LoVo (cell line): ENCODE measurements at regions not wholly inside any gene's neighbourhood (a gene's known extent, or its start where the extent isn't known, plus 50 kb on each side); places are given as distances from the start of the nearest gene placed in this dataset.
"Not testable (repeated sequence)": the region's sequence is repeated elsewhere in the genome, so short reads cannot be mapped to it uniquely, and the experiment has no call there.

ENCODE experiments used
- DNase-seq: peaks from one replicate; pipeline ENCODE4 v3.0.0-alpha.2; 2016; ENCODE audit warnings: low spot score

- DNase-seq = peak; percentile 6
Observed at GRCh38 chr4:170990989-170991589, 822.1 kb upstream of the GALNTL6 start.

- DNase-seq = no peak
Observed at GRCh38 chr4:170988446-170988845, 824.8 kb upstream of the GALNTL6 start.

GRCh38 chr4:170979736-170980135 lies 833.5 kb upstream of the GALNTL6 start:
- no peak for DNase-seq

- no peak for DNase-seq
Observed at GRCh38 chr4:170978990-170979389, 834.2 kb upstream of the GALNTL6 start.

- no peak for DNase-seq
Observed at GRCh38 chr4:170949084-170949483, 859.3 kb upstream of the AADAT start.

- no peak for DNase-seq
Observed at GRCh38 chr4:170940043-170940724, 850.4 kb upstream of the AADAT start.

- DNase-seq = no peak
Observed at GRCh38 chr4:170938588-170938987, 848.8 kb upstream of the AADAT start.

- DNase-seq = no peak
Observed at GRCh38 chr4:170931321-170931720, 841.6 kb upstream of the AADAT start.

- DNase-seq = no peak
Observed at GRCh38 chr4:170888660-170889059, 798.9 kb upstream of the AADAT start.

- DNase-seq = no peak
Observed at GRCh38 chr4:170887396-170887795, 797.6 kb upstream of the AADAT start.

GRCh38 chr4:170884969-170885570 lies 795.3 kb upstream of the AADAT start:
- no peak for DNase-seq

GRCh38 chr4:170881646-170882045 lies 791.9 kb upstream of the AADAT start:
- DNase-seq = not testable (repeated sequence)

- no peak for DNase-seq
Observed at GRCh38 chr4:170875868-170876267, 786.1 kb upstream of the AADAT start.

- no peak for DNase-seq
Observed at GRCh38 chr4:170872794-170873193, 783.0 kb upstream of the AADAT start.

GRCh38 chr4:170868170-170868569 lies 778.4 kb upstream of the AADAT start:
- no peak for DNase-seq

- no peak for DNase-seq
Observed at GRCh38 chr4:170854097-170854496, 764.3 kb upstream of the AADAT start.

- DNase-seq = peak; percentile 59
Observed at GRCh38 chr4:170853422-170854021, 763.8 kb upstream of the AADAT start.

GRCh38 chr4:170849969-170850368 lies 760.2 kb upstream of the AADAT start:
- no peak for DNase-seq

GRCh38 chr4:170827562-170828274 lies 738.0 kb upstream of the AADAT start:
- no peak for DNase-seq

GRCh38 chr4:170818786-170819185 lies 729.0 kb upstream of the AADAT start:
- no peak for DNase-seq

GRCh38 chr4:170805352-170805751 lies 715.6 kb upstream of the AADAT start:
- DNase-seq = no peak

GRCh38 chr4:170804930-170805329 lies 715.2 kb upstream of the AADAT start:
- no peak for DNase-seq

GRCh38 chr4:170803492-170803891 lies 713.7 kb upstream of the AADAT start:
- DNase-seq = no peak
